ENCODE measurements at regions not wholly inside any gene's neighbourhood (a gene's known extent, or its start where the extent isn't known, plus 50 kb on each side); places are given as distances from the start of the nearest gene placed in this dataset.

DNA sequence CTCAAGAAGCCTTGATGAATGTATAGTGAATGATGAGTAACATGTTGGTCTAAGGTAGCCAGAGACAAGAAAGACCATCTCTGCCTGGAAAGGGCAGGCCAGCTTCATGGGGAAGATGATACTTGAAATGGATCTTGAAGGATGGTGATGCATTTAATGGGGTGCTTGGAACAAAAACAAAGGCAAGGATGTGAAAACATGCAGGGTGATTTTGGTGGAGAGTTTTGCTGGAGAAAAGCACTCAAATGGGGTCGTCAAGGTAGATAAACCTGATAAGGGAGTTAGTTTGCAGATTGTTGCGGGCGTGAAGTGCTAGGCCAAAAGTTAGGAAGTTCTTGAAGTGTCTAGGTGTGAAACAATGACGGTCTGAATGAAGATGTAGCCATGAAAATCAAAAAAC is 205.4 kb downstream of the HLX start:
- no peaks in the 10 kb centered on the region for H4K20me1 ChIP-seq (ENCODE audit: insufficient read depth, low read length)
- H3K79me2 ChIP-seq (ENCODE audit: insufficient read depth, low read length): no peaks in the 10 kb centered on the region
- intact Hi-C loops (cut with micrococcal nuclease): no loop called here
- H3K9me3 ChIP-seq (replicated peaks in 1 of 2; ENCODE audit: control insufficient read depth in 1 of 2, insufficient read depth in 1 of 2, low read length in 2 of 2): no peaks in the 10 kb centered on the region
- TF ChIP-seq, protein P1, sequence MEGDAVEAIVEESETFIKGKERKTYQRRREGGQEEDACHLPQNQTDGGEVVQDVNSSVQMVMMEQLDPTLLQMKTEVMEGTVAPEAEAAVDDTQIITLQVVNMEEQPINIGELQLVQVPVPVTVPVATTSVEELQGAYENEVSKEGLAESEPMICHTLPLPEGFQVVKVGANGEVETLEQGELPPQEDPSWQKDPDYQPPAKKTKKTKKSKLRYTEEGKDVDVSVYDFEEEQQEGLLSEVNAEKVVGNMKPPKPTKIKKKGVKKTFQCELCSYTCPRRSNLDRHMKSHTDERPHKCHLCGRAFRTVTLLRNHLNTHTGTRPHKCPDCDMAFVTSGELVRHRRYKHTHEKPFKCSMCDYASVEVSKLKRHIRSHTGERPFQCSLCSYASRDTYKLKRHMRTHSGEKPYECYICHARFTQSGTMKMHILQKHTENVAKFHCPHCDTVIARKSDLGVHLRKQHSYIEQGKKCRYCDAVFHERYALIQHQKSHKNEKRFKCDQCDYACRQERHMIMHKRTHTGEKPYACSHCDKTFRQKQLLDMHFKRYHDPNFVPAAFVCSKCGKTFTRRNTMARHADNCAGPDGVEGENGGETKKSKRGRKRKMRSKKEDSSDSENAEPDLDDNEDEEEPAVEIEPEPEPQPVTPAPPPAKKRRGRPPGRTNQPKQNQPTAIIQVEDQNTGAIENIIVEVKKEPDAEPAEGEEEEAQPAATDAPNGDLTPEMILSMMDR (IDR thresholded peaks at IDR 0.05): no peak
- H3K9ac ChIP-seq (ENCODE audit: insufficient read depth, low read length, poor library complexity, severe bottlenecking): no peak overlapping the region
- Mint-ChIP-seq H3K27me3 (ENCODE audit: low read depth in 3 of 3) (peaks cover 0 to 3% (median 2%) of the 10 kb centered on the region in 3 donors), H3K27ac (no peak overlapping the region), H3K36me3 (peaks cover 0 to 2% of the 10 kb centered on the region in 2 donors), H3K4me1 (peaks cover 22% of the 10 kb centered on the region), H3K9me3 (peaks cover 0 to 2% (median 0%) of the 10 kb centered on the region in 7 donors), H3K4me3 (peak overlapping the region in 1 of 2 donors; percentile 7)
- no peak overlapping the region for H3K4me2 ChIP-seq (replicated peaks; ENCODE audit: extremely low read depth, low read length, poor library complexity, severe bottlenecking)
- no peak overlapping the region for H3K4me3 ChIP-seq (replicated peaks in 1 of 3; ENCODE audit: low read depth in 2 of 3, low read length in 3 of 3)
- H3K27ac ChIP-seq (ENCODE audit: low read depth in 1 of 2, low read length in 2 of 2): no peak overlapping the region
- H3K27me3 ChIP-seq (ENCODE audit: control insufficient read depth in 2 of 2, insufficient read depth in 2 of 2, low read length in 2 of 2): no peaks in the 10 kb centered on the region
- no peak for DNase-seq
- H2AFZ ChIP-seq (ENCODE audit: insufficient read depth, low read depth, low read length, poor library complexity, severe bottlenecking): no peak overlapping the region
- WGBS (ENCODE audit: insufficient coverage): 100% methylated on average over 2 of the region's 4 CpGs
- no peaks in the 10 kb centered on the region for H3K36me3 ChIP-seq (replicated peaks in 1 of 2; ENCODE audit: control insufficient read depth in 1 of 2, insufficient read depth in 2 of 2, low read length in 2 of 2)
- peaks cover 14 to 18% of the 10 kb centered on the region in 2 donors for H3K4me1 ChIP-seq (ENCODE audit: control insufficient read depth in 1 of 2, insufficient read depth in 2 of 2, low read length in 2 of 2)

DNA sequence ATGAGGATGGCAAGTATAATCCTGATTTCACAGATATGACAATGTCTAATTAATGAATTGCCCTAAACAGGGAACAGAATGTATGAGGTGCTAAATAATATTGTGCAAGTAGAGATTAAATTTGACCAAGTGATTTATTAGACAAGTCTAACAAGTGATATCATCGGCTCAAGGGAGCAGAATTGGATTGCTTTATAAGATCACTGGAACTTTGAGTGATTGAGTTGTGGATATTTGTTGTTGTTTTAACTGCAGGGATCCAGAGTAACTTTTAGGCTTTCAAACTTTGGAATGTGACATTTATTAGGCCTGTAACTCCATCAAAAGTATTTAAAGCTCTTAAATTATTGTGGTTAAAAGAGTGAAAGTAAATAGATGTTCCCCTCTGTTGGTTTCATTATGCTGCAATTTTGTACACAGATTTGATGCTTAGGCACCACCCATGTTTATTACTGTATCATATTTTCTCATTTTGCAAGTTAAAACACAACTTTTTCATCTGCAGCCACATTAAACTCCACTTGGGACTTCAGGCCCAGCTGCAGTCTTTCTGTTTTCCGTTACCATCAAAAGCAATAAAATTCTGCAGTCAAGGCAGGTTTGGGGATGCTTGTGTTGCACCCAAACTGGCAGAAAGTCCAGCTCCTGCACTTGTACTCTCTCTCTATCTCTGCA is 206.6 kb downstream of the HLX start:
- no peak overlapping the region for H3K4me3 ChIP-seq (replicated peaks in 1 of 3; ENCODE audit: low read depth in 2 of 3, low read length in 3 of 3)
- H3K4me3 Mint-ChIP-seq: no peak overlapping the region
- H3K4me1 ChIP-seq (ENCODE audit: control insufficient read depth in 1 of 2, insufficient read depth in 2 of 2, low read length in 2 of 2): peaks cover 14 to 18% of the 10 kb centered on the region in 2 donors
- TF ChIP-seq, protein P1 (IDR thresholded peaks at IDR 0.05): no peak
- H3K4me2 ChIP-seq (replicated peaks; ENCODE audit: extremely low read depth, low read length, poor library complexity, severe bottlenecking): peak overlapping the region; percentile 8
- no peaks in the 10 kb centered on the region for H3K79me2 ChIP-seq (ENCODE audit: insufficient read depth, low read length)
- peaks cover 0 to 3% (median 0%) of the 10 kb centered on the region in 7 donors for H3K9me3 Mint-ChIP-seq
- no peak for DNase-seq
- H3K27ac Mint-ChIP-seq: peak overlapping the region in 4 of 7 donors; percentile 7 to 67 (median 36)
- no peak overlapping the region for H2AFZ ChIP-seq (ENCODE audit: insufficient read depth, low read depth, low read length, poor library complexity, severe bottlenecking)
- no peak overlapping the region for H3K9ac ChIP-seq (ENCODE audit: insufficient read depth, low read length, poor library complexity, severe bottlenecking)
- no peaks in the 10 kb centered on the region for H4K20me1 ChIP-seq (ENCODE audit: insufficient read depth, low read length)
- peaks cover 22% of the 10 kb centered on the region for H3K4me1 Mint-ChIP-seq
- 100% methylated on average over 1 of the region's 2 CpGs for WGBS (ENCODE audit: insufficient coverage)
- H3K27me3 Mint-ChIP-seq (ENCODE audit: low read depth in 3 of 3): peaks cover 0 to 5% (median 2%) of the 10 kb centered on the region in 3 donors
- H3K36me3 Mint-ChIP-seq: peaks cover 0 to 2% of the 10 kb centered on the region in 2 donors
- H3K36me3 ChIP-seq (replicated peaks in 1 of 2; ENCODE audit: control insufficient read depth in 1 of 2, insufficient read depth in 2 of 2, low read length in 2 of 2): no peaks in the 10 kb centered on the region
- no peak overlapping the region for H3K27ac ChIP-seq (ENCODE audit: low read depth in 1 of 2, low read length in 2 of 2)
- intact Hi-C loops (cut with micrococcal nuclease): no loop called here
- no peaks in the 10 kb centered on the region for H3K9me3 ChIP-seq (replicated peaks in 1 of 2; ENCODE audit: control insufficient read depth in 1 of 2, insufficient read depth in 1 of 2, low read length in 2 of 2)
- no peaks in the 10 kb centered on the region for H3K27me3 ChIP-seq (ENCODE audit: control insufficient read depth in 2 of 2, insufficient read depth in 2 of 2, low read length in 2 of 2)

Measured in CD14-positive monocyte (primary cell).